ENCODE measurements at regions not wholly inside any gene's neighbourhood (a gene's known extent, or its start where the extent isn't known, plus 50 kb on each side); places are given as distances from the start of the nearest gene placed in this dataset.

DNA sequence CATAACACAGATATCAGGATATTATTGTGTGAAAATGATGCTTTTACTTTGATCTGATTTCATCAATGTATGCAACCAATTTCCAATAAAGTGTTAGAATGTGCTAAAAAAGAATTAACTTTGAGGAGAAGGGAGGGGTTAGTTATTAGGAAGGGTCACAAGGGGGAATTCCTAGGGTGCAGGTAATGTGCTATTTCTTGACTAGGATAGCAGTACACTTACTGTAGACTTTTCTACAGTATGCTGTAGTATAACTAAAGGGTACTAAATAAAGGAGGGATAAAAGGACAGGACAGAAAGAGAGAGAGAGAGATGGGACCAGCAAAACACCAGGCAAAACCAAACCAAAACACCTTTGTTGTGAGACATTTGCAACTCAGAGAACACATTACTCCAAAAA, 121.4 kb upstream of the RAP1B start:
- CTCF ChIA-PET, result no interaction called here
- H2AFZ ChIP-seq (ENCODE audit: low read depth, low read length, poor library complexity, severe bottlenecking), result no peak overlapping the region
- H3K4me3 ChIP-seq (replicated peaks in 1 of 2; ENCODE audit: low read depth in 1 of 2, low read length in 2 of 2), result no peak overlapping the region
- no peaks in the 10 kb centered on the region for H3K27me3 ChIP-seq (ENCODE audit: insufficient read depth, low read length)
- no peaks in the 10 kb centered on the region for H3K9me2 ChIP-seq (ENCODE audit: insufficient read depth)
- H3K4me1 ChIP-seq (ENCODE audit: control insufficient read depth in 1 of 2, insufficient read depth in 2 of 2, low read length in 2 of 2), result no peaks in the 10 kb centered on the region
- TF ChIP-seq, protein P1, sequence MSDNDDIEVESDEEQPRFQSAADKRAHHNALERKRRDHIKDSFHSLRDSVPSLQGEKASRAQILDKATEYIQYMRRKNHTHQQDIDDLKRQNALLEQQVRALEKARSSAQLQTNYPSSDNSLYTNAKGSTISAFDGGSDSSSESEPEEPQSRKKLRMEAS (IDR thresholded peaks at IDR 0.05), result no peak
- no peak for TF ChIP-seq CBX3 (IDR thresholded peaks at IDR 0.05; ENCODE audit: low read depth)
- TF ChIP-seq, protein P2, sequence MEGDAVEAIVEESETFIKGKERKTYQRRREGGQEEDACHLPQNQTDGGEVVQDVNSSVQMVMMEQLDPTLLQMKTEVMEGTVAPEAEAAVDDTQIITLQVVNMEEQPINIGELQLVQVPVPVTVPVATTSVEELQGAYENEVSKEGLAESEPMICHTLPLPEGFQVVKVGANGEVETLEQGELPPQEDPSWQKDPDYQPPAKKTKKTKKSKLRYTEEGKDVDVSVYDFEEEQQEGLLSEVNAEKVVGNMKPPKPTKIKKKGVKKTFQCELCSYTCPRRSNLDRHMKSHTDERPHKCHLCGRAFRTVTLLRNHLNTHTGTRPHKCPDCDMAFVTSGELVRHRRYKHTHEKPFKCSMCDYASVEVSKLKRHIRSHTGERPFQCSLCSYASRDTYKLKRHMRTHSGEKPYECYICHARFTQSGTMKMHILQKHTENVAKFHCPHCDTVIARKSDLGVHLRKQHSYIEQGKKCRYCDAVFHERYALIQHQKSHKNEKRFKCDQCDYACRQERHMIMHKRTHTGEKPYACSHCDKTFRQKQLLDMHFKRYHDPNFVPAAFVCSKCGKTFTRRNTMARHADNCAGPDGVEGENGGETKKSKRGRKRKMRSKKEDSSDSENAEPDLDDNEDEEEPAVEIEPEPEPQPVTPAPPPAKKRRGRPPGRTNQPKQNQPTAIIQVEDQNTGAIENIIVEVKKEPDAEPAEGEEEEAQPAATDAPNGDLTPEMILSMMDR (IDR thresholded peaks at IDR 0.05 in 2 of 3, conservative IDR thresholded peaks at IDR 0.05 in 1 of 3; ENCODE audit: borderline replicate concordance in 1 of 3, insufficient read depth in 1 of 3, low read depth in 2 of 3, low read length in 2 of 3), result no peak
- no peak for TF ChIP-seq EZH2phosphoT487 (IDR thresholded peaks at IDR 0.05; ENCODE audit: borderline replicate concordance)
- TF ChIP-seq ZFX (IDR thresholded peaks at IDR 0.05), result no peak
- no peak for TF ChIP-seq ZNF274 (IDR thresholded peaks at IDR 0.05; ENCODE audit: low read depth, low read length)
- TF ChIP-seq SIN3A (IDR thresholded peaks at IDR 0.05; ENCODE audit: low read depth), result no peak
- no peak for TF ChIP-seq TCF7L2 (IDR thresholded peaks at IDR 0.05; ENCODE audit: borderline replicate concordance, extremely low read depth, insufficient read depth, insufficient read length)
- no peak for TF ChIP-seq CEBPB (IDR thresholded peaks at IDR 0.05; ENCODE audit: low read depth)
- TF ChIP-seq POLR2A (IDR thresholded peaks at IDR 0.05; ENCODE audit: borderline replicate concordance, extremely low read depth, insufficient read depth, insufficient read length), result no peak
- TF ChIP-seq, protein P3, sequence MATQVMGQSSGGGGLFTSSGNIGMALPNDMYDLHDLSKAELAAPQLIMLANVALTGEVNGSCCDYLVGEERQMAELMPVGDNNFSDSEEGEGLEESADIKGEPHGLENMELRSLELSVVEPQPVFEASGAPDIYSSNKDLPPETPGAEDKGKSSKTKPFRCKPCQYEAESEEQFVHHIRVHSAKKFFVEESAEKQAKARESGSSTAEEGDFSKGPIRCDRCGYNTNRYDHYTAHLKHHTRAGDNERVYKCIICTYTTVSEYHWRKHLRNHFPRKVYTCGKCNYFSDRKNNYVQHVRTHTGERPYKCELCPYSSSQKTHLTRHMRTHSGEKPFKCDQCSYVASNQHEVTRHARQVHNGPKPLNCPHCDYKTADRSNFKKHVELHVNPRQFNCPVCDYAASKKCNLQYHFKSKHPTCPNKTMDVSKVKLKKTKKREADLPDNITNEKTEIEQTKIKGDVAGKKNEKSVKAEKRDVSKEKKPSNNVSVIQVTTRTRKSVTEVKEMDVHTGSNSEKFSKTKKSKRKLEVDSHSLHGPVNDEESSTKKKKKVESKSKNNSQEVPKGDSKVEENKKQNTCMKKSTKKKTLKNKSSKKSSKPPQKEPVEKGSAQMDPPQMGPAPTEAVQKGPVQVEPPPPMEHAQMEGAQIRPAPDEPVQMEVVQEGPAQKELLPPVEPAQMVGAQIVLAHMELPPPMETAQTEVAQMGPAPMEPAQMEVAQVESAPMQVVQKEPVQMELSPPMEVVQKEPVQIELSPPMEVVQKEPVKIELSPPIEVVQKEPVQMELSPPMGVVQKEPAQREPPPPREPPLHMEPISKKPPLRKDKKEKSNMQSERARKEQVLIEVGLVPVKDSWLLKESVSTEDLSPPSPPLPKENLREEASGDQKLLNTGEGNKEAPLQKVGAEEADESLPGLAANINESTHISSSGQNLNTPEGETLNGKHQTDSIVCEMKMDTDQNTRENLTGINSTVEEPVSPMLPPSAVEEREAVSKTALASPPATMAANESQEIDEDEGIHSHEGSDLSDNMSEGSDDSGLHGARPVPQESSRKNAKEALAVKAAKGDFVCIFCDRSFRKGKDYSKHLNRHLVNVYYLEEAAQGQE (IDR thresholded peaks at IDR 0.05; ENCODE audit: low read depth), result no peak
- TF ChIP-seq FOSL1 (IDR thresholded peaks at IDR 0.05; ENCODE audit: low read depth), result no peak
- TF ChIP-seq POLR2AphosphoS5 (IDR thresholded peaks at IDR 0.05; ENCODE audit: low read depth, low read length), result no peak
- TF ChIP-seq, protein P4, sequence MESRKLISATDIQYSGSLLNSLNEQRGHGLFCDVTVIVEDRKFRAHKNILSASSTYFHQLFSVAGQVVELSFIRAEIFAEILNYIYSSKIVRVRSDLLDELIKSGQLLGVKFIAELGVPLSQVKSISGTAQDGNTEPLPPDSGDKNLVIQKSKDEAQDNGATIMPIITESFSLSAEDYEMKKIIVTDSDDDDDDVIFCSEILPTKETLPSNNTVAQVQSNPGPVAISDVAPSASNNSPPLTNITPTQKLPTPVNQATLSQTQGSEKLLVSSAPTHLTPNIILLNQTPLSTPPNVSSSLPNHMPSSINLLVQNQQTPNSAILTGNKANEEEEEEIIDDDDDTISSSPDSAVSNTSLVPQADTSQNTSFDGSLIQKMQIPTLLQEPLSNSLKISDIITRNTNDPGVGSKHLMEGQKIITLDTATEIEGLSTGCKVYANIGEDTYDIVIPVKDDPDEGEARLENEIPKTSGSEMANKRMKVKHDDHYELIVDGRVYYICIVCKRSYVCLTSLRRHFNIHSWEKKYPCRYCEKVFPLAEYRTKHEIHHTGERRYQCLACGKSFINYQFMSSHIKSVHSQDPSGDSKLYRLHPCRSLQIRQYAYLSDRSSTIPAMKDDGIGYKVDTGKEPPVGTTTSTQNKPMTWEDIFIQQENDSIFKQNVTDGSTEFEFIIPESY (IDR thresholded peaks at IDR 0.05; ENCODE audit: extremely low read depth, insufficient replicate concordance, low read length), result no peak
- TF ChIP-seq JUND (IDR thresholded peaks at IDR 0.05), result no peak
- no peak overlapping the region for H3K9ac ChIP-seq (ENCODE audit: low read length)
- no peak overlapping the region for H3K4me2 ChIP-seq (ENCODE audit: low read length)
- BruUV-seq (replicated peaks), result no TSS peak
- H3K9me3 ChIP-seq (ENCODE audit: control insufficient read depth in 1 of 2, insufficient read depth in 1 of 2, low read depth in 1 of 2, low read length in 2 of 2), result no peaks in the 10 kb centered on the region
- DNase-seq (ENCODE audit: low read depth, low spot score), result no peak
- intact Hi-C loops (cut with micrococcal nuclease), result no loop called here
- no peak overlapping the region for H3K27ac ChIP-seq (ENCODE audit: low read depth, low read length)
- POLR2A ChIA-PET, result no interaction called here
- ATAC-seq, result no peak
- H3K36me3 ChIP-seq (ENCODE audit: control insufficient read depth in 1 of 2, insufficient read depth in 2 of 2, low read length in 2 of 2), result no peaks in the 10 kb centered on the region
- RAD21 ChIA-PET (ENCODE audit: low non-redundant PET in 1 of 2, low total read pairs in 2 of 2, uncharacterized antibody in 2 of 2, unreplicated experiment in 2 of 2), result no interaction called here
- H4K20me1 ChIP-seq (ENCODE audit: insufficient read depth), result no peaks in the 10 kb centered on the region
- H3K79me2 ChIP-seq (ENCODE audit: insufficient read depth, low read length), result no peaks in the 10 kb centered on the region
